Fibroblast of skin of left quadriceps (primary cell): ENCODE measurements at regions not wholly inside any gene's neighbourhood (a gene's known extent, or its start where the extent isn't known, plus 50 kb on each side); places are given as distances from the start of the nearest gene placed in this dataset.
A peak's percentile ranks its signal among the peaks of the same experiment; 100 is the strongest.
"Not testable (repeated sequence)": the region's sequence is repeated elsewhere in the genome, so short reads cannot be mapped to it uniquely, and the experiment has no call there.

ENCODE experiments used
- DNase-seq, 2 experiments: peaks; one replicate each; pipeline ENCODE4 v3.0.0-alpha.2; 2013; ENCODE audit warnings: low read depth in 2 of 2

DNA sequence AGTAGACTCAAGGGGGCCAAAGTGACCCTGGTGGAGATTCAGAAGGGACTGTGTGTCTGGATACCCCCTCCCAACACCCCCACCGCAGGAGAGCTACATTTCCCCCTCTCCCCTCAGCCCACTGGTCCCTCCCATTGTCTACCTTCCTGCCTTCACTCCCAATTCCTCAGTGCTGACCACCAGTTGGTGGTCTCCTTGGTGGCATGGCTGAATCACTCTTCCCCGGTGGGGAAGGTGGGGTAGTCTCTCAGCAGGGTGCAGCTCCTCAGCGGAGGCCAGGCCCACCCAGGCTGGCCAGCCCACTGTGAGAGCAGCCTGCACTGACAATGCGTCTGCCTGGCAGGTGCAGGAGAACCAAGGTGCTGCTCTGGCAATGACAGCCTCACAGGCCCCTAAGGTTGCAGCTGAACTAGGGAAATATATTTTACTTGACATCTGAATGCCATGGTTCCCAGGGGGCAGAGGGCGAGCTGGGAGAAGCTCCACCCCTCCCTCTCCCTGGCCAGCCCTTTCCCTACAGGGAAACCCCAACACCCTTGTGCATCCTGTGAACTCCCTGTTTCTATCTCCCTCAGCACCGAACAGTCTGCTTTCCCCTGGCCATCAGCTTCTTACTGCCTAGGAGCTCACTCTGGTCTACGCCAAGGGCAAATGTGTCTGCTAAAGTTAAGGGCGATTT, 62.6 kb upstream of the PAX8 start:
- no peak for DNase-seq

DNA sequence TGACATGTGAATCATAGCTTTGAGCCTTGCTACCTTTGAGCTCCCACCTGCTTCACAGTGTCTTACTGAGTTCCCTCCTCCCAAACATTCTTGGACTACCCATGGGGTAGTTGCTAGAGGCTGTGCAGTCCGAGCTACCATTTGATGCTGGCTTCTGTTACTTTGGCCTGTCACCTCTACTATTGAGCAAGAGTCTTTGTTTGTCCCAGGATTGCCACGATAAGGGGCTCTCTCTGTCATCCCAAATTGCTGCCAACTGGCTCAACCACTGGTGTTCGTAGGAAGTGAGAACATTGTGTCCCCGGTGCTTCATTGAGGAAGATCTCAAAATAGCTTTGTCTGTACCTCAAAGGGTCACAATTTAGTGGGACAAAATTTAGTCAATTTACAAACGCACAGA, 59.1 kb upstream of the PAX8 start:
- DNase-seq, result no peak

DNA sequence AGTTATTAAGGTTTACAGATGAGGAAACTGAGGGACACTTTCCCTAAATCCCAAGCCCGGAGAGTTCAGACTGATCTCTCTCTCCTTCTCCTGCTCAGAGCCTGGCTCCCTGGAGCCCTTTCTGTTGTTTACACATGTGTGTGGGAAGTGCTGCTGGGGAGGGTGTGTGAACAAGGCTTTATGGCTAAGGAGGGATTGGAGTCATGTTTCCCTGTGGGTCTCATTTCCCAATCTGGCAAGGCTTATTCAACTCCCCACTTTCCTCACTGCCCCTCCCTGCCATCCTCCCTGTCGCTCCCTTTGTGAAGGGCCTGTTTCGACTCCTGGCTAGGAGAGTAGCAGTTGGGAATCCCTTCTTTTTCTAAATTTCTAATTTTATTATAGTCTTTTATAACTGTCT, 57.3 kb upstream of the PAX8 start:
- peak in 1 of 2 experiments; percentile 27 for DNase-seq

DNA sequence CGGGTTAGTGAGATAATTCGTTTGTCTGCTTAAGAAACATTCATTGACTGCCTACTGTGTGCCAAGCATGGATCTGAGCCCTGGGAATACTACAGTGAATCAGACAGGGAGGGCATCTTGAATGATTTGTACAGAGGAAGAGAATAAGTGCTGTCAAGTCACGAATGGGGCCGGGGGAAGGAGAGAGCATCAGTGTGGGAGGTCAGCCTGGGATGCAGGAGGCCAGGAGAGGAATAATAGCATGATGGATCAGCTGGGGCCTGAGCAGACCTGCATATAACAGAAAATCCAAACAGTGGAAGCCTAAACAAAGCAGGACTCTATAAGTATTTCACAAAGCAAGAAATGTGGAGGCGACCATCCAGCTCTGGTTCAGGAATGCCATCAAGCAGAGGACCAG, 55.4 kb upstream of the PAX8 start:
- no peak for DNase-seq

DNA sequence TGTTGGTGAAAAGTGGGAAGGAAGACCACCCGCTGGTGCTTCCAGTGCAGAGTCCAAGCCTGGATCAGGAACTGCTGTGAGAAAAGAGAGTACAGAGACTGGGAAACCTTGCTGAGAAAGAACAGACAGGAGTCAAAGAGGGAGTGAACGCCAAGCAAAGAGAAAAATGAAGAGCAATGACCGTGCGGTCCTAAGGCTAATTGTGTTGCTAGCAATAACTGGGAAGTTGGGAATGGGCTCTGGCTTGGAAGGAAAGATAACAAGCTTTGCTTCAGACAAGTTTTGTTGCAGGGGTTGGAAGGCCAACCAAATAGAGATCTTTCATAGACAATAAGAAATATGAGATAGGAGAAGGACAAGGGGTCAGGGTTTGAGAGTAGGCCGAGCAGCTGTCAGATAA, 55.0 kb upstream of the PAX8 start:
- DNase-seq, result not testable (repeated sequence)

DNA sequence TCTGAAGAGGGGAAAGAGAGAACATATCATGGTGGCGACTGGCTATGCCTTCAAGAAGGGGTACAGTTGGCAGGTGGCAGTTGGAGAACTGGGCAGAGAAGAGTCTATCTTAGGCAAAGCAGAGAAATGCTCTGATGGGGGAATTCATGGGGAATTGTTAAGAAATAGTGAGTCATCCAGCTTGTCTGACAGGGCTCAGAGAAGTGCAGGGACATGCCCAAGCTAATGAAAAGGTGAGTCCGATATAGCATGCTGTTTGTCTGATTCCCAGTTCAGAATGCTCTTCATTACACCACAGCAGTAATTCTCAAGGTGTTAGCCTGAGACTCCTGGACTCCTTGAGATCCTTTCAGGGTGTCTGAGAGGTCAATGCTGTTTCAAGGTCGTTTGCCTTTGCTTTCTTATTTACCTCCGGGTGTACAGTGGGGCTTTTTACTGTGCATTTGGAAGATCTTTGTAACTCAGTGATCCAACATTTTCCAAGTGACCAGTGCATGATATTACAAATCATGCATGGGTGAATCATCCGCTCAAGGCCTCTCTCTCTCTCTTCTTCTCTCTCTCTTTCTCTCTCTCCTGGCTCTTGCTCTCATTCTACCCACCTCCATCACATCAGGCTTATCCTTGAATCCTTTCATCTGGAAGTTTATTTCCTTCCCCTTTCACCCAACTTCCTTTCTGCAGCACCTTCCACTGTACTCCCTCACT, 51.5 kb upstream of the PAX8 start:
- DNase-seq, result not testable (repeated sequence)

DNA sequence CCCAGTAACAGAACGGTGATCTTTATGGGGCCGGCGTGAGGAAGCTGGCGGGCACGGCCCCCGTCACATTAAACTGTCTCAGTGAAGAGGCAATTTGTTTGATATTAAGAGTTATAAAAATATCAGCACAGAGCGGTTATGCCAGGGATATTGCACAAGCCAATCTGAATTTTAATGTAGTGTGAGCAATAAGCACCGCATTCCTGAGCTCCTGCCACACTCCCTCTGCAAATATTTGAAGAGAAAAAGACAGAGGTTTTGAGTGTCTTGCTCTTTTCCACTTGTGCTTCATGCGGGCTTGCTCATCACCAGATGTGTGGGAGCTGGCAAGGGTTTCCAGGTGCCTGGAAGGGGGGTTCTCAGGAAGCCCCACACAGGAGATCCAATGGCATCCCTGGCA, 50.3 kb upstream of the PAX8 start:
- DNase-seq, result peak; percentile 48 to 53

DNA sequence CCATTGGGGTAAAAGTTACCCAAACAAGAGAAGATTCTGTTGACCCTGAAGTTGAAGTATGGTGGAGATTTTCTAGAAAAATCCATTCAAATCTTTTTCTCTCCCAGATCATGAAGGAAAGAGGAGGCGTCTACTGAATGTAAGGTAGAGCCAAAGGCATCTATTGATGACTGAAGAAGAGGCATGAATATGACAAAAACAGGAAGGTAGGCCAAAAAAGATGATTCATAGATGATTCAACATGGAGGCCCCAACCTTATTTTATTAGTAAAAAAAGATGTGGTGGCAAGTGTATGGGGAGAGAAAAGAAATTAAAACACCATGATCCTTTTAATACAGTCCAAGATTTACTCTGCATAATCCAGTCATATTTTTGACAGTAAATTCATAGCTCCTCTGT, 49.9 kb upstream of the PAX8 start:
- DNase-seq, result not testable (repeated sequence)
